GM12872 (cell line): ENCODE measurements at regions not wholly inside any gene's neighbourhood (a gene's known extent, or its start where the extent isn't known, plus 50 kb on each side); places are given as distances from the start of the nearest gene placed in this dataset.

Experiments
- TF ChIP-seq, protein P1 (sequence below): IDR thresholded peaks from 3 replicates; pipeline ENCODE4 v1.5.1; 2011; ENCODE audit warnings: low read depth, mild to moderate bottlenecking, low read length, moderate library complexity; ENCODE audit not compliant: insufficient read depth

DNA sequence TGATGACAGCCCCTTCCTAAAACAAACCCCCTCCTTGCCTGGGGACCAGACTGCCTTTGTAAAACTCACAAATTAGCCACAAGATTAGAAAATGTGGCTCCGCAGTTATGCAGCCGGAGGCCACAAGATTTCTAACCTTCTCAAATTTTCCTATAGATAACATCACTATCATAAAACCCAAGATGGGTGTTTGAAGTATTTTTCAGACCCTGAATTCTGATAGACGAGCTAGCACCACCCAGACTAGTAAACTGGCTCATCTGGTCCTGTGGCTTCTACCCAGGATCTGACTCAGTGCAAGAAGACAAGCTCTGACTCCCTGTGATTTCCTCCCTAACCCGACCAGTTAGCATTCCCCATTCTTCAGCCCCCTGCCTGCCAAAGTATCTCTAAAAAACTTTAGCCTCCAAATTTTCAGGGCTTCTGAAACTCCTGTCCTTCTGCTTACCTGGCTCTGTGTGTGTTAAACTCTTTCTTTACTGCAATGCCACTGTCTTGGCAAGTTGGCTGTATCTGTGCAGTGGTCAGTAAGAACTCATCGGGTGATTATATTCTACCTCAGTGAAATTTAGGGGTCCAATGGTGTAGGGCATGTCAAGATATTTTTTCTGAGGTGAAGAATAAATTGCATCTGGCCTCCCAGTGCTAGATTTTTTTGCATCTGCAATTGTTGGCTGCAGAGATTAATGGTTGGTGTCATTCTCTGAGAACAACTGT lies 102.1 kb downstream of the S1PR1 start:
- TF ChIP-seq, protein P1, sequence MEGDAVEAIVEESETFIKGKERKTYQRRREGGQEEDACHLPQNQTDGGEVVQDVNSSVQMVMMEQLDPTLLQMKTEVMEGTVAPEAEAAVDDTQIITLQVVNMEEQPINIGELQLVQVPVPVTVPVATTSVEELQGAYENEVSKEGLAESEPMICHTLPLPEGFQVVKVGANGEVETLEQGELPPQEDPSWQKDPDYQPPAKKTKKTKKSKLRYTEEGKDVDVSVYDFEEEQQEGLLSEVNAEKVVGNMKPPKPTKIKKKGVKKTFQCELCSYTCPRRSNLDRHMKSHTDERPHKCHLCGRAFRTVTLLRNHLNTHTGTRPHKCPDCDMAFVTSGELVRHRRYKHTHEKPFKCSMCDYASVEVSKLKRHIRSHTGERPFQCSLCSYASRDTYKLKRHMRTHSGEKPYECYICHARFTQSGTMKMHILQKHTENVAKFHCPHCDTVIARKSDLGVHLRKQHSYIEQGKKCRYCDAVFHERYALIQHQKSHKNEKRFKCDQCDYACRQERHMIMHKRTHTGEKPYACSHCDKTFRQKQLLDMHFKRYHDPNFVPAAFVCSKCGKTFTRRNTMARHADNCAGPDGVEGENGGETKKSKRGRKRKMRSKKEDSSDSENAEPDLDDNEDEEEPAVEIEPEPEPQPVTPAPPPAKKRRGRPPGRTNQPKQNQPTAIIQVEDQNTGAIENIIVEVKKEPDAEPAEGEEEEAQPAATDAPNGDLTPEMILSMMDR = no peak

DNA sequence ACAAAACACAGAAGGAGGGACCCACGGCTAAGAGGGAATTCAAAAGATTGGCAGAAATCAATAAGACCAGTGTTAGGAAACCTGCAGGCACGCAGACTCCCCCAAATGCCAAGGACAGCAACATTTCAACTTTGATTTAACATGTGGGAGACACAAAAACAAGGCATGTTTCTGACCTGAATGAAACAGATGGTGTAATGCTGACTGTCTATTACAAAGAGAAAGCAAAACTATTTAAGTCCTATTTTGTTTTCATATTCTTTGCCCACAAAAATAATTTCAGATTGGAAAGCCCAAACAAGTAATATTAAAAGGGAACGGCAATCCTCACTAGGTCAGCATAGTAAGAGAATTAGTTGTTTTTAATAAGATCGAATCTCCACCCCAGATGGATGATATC lies 107.9 kb downstream of the S1PR1 start:
- TF ChIP-seq, protein P1 = no peak

DNA sequence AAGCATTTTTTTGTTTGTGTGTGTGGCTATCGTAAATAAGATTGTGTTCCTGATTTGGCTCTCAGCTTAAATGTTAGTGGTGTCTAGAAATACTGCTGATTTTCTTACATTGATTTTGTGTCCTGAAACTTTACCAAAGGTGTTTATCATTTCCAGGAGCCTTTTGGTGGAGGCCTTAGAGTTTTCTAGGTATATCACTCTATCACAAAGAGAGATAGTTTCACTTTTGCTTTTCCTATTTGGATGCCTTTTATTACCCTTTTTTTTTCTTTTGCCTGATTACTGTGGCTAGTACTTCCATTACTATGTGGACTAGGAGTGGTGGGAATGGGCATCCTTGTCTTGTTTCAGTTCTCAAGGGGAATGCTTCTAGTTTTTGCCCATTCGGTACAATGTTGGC lies 109.6 kb downstream of the S1PR1 start:
- TF ChIP-seq, protein P1 = no peak

DNA sequence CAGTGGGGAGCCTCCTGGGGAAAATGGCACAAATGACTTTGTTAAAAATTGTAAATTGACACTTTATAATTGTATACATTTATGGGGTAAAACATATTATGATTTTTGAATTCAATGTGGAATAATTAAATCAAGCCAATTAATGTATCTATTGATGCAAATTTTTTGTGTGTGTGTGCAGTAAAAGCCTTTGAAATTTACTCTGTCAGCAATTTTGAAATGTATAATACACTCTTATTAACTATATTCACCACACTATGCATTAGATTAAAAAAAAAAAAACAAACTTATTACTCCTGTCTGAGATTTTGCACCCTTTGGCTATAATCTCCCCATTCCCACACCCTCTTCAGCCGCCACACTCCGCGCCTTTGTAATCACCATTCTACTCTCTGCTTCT lies 119.2 kb downstream of the S1PR1 start:
- TF ChIP-seq, protein P1 = no peak

DNA sequence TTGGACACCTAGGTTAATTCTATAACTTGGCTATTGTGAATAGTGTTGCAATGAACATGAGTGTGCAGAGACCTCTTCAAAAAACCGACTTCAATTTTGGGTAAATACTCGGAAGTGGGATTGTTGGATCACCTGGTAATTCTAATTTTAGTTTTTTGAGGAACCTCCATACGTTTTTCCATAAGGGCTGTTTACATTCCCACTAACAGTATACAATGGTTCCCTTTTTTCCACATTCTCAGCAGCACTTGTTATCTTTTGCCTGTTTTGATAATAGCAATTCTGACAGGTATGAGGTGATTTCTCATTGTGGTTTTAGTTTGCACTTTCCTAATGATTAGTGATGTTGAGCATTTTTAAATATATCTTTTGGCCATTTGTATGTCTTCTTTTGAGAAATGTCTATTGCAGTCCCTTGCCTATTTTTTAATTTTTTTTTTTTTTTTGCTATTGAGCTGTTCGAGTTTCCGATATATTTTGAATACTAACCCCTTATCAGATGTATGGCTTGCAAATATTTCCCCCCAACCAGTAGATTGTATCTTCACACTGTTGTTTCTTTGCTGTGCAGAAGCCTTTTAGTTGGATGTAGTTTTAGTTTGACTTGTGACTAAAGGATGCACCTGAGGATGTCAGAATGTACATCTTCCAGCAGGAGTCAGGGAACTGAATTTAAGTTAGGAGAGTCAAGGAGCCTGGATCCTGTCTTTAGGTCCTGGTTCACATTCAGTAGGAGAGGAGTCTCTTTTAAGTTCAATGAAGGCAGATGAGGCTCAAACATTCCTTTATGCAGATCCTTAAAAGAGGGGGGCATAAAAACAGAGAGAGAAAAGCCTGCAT lies 120.0 kb downstream of the S1PR1 start:
- TF ChIP-seq, protein P1 = no peak

DNA sequence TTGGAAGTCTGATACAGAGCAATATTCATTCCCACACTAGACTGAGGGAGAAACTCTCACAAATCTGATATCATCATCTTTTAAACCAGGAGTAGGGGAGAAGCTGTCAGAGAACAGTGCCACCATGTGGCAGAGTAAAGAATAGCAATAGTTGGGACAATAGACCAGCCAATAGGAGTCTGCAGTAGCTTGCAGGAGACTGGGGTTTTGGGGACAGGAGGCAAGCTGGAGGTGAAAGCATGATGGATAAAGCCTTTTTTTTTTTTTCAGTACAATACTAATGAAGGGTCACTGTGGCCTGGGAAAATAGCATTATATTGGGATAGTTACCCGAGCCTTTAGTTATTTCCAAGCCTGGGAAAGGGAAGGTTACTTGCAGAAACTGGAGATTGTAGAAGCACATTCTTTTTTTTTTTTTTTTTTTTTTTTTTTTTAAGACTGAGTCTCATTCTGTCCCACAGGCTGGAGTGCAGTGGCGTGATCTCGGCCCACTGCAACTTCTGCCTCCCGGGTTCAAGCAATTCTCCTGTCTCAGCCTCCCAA lies 120.7 kb downstream of the S1PR1 start:
- TF ChIP-seq, protein P1 = peak; percentile 81

DNA sequence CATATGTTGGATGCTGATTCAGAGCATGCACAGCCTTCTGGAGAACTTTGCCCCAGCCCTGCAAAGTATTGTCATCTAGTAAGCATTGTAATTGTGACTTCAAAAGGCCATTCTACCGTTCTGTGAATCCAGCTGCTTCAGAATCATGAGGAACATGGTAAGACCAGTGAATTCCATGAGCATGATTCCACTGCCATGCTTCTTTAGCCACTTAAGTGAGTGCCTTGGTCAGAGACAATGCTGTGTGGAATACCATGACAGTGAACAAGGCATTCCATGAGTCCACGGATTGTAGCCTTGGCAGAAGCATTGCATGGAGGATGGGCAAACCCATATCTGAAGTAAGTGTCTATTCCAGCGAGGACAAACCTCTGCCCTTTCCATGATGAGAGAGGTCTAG lies 123.7 kb downstream of the S1PR1 start:
- TF ChIP-seq, protein P1 = no peak
